T-helper 17 cell (primary cell): ENCODE measurements at regions not wholly inside any gene's neighbourhood (a gene's known extent, or its start where the extent isn't known, plus 50 kb on each side); places are given as distances from the start of the nearest gene placed in this dataset.
"Not testable (repeated sequence)": the region's sequence is repeated elsewhere in the genome, so short reads cannot be mapped to it uniquely, and the experiment has no call there.

Source experiments
- ATAC-seq: fragments of 150-1000 bp; cut with Tn5 transposase; 2 replicates; pipeline ENCODE4 v1.10.0; 2021; ENCODE audit warnings: mild to moderate bottlenecking, moderate library complexity
- DNase-seq, 3 donors: peaks; one replicate each; pipeline versions ENCODE4 v3.0.0 to v3.0.0-alpha.2; 2020 to 2021
- H3K9me3 ChIP-seq: one replicate; pipeline ENCODE4 v1.7.0; 2013; ENCODE audit warnings: low read length, mild to moderate bottlenecking; ENCODE audit not compliant: control insufficient read depth, poor library complexity, severe bottlenecking
- H3K27ac Mint-ChIP-seq: one replicate; pipeline ENCODE4 v1.8.0; 2022; ENCODE audit warnings: mild to moderate bottlenecking, moderate library complexity, mixed read lengths
- H3K27me3 Mint-ChIP-seq: one replicate; pipeline ENCODE4 v1.8.0; 2022; ENCODE audit warnings: mixed read lengths
- H3K36me3 Mint-ChIP-seq: one replicate; pipeline ENCODE4 v1.8.0; 2022; ENCODE audit warnings: low read depth, mixed read lengths
- H3K4me1 Mint-ChIP-seq: one replicate; pipeline ENCODE4 v1.8.0; 2022; ENCODE audit warnings: mild to moderate bottlenecking, mixed read lengths
- H3K4me3 Mint-ChIP-seq: one replicate; pipeline ENCODE4 v1.8.0; 2022; ENCODE audit warnings: mild to moderate bottlenecking, moderate library complexity, mixed read lengths

DNA sequence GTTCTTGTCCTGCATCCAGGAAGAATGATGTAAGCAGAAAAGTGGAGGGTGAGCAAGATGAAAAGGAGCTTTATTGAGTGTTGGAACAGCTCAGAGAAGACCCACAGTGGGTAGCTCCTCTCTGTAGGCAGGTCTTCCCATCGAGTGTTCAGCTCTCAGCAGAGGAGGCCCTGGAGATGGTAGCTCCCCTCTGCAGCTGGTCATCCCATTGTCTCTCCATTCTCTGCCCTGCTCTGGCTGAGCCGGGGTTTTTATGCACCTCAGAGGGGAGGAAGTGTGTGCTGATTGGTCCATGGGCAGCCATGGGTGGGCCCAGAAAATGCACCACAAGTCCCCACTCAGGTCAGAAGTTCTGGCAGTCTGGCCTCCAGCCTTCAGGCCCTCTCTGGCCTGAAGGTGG is 713.7 kb downstream of the MATN1 start:
- H3K36me3 Mint-ChIP-seq, result no peaks in the 10 kb centered on the region
- peaks cover 6% of the 10 kb centered on the region for H3K4me1 Mint-ChIP-seq
- no peaks in the 10 kb centered on the region for H3K9me3 ChIP-seq
- DNase-seq, result no peak
- peaks cover 48% of the 10 kb centered on the region for H3K27me3 Mint-ChIP-seq
- H3K4me3 Mint-ChIP-seq, result no peak overlapping the region
- ATAC-seq, result no peak
- no peak overlapping the region for H3K27ac Mint-ChIP-seq

- DNase-seq (no peak), ATAC-seq (no peak)
- H3K36me3 Mint-ChIP-seq, result no peaks in the 10 kb centered on the region
- no peak overlapping the region for H3K4me3 Mint-ChIP-seq
- H3K27ac Mint-ChIP-seq, result peak overlapping the region; percentile 24
- peaks cover 42% of the 10 kb centered on the region for H3K27me3 Mint-ChIP-seq
- no peaks in the 10 kb centered on the region for H3K9me3 ChIP-seq
- peaks cover 6% of the 10 kb centered on the region for H3K4me1 Mint-ChIP-seq
These were observed 714.3 kb downstream of the MATN1 start for GRCh38 chr1:30008998-30009657.

DNA sequence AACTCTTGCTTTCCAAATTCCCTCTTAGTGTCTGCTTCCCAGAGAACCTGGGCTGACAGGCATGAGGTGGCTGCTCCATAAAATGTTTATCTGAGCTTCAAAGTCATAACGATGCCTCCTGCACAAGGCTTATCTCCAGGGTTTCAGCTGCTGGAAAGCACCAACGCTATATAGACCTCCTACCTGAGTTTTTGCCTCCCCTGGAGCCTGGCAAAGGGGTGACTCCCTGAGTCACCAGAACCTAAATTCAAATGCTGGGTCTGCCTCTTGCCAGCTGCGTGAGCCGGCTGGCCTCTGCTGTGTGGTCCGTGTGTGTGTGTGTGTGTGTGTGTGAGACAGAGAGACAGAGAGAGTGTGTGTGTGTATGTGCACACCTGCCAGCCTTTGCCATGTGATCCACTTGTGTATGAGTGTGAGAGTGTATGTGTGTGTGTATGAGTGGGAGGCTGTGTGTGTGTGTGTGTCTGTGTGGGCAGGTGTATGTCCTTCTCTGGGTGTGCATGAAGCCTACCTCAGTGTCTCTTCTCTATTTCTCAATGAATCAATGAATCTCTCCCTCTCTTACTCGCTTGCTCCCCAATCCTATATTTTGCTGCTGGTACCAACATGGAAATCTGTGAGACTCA is 714.9 kb downstream of the MATN1 start:
- Mint-ChIP-seq H3K27me3 (peaks cover 41% of the 10 kb centered on the region), H3K27ac (peak overlapping the region; percentile 24), H3K4me1 (peaks cover 6% of the 10 kb centered on the region), H3K36me3 (no peaks in the 10 kb centered on the region), H3K4me3 (no peak overlapping the region)
- no peaks in the 10 kb centered on the region for H3K9me3 ChIP-seq
- ATAC-seq (no peak), DNase-seq (no peak)

DNA sequence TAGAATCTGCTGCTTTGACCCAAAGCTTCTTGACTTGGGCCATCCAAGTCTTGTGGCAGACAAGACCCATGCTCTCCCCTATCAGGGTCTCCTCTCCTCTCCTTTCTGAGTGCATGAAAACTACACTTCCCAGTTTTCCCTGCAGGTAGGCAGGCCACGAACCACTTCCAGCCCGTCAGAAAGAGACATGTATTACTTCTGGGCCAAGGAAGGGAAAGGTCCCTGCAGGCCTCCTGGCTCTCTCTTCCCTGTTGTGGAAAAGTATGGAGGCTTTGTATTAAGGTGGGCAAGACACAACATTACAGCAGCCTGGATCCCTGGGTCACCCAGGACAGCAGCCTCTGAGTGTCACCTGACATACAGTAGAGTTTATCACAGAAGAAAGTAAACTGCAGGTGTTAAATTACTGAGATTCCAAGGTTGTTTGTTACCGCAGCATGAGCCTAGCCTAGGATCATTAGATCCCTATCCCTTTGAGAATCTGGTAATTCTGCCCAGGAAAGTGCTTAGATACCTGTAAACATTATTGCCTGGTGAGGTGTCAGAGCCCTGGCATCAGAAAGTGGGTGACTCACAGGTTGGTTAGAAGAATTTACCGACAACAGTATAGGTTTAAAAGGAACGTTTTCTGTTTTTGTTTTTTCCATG is 717.3 kb downstream of the MATN1 start:
- ATAC-seq, result no peak
- no peak for DNase-seq
- peaks cover 2% of the 10 kb centered on the region for H3K4me1 Mint-ChIP-seq
- no peaks in the 10 kb centered on the region for H3K9me3 ChIP-seq
- no peak overlapping the region for H3K4me3 Mint-ChIP-seq
- H3K27me3 Mint-ChIP-seq, result peaks cover 28% of the 10 kb centered on the region
- no peaks in the 10 kb centered on the region for H3K36me3 Mint-ChIP-seq
- H3K27ac Mint-ChIP-seq, result no peak overlapping the region

DNA sequence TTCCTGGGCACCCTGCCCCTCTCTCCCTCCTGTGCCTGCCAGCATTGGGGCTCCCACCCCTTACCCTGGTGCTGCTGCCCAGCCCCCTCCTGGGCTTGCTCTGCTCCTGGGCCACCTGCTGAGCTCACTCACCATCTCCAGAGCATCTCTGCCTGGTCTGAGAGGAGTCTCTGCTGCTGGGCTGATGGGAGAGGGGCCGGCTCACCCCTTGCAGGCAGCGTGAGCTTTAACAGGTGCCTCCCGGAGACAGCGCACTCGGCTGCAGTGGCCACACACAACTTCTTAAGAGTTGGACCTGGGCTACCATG is 721.7 kb downstream of the MATN1 start:
- Mint-ChIP-seq H3K27me3 (peaks cover 6% of the 10 kb centered on the region), H3K36me3 (no peaks in the 10 kb centered on the region), H3K4me1 (peaks cover 2% of the 10 kb centered on the region), H3K27ac (no peak overlapping the region), H3K4me3 (no peak overlapping the region)
- H3K9me3 ChIP-seq, result no peaks in the 10 kb centered on the region
- no peak for DNase-seq
- no peak for ATAC-seq

DNA sequence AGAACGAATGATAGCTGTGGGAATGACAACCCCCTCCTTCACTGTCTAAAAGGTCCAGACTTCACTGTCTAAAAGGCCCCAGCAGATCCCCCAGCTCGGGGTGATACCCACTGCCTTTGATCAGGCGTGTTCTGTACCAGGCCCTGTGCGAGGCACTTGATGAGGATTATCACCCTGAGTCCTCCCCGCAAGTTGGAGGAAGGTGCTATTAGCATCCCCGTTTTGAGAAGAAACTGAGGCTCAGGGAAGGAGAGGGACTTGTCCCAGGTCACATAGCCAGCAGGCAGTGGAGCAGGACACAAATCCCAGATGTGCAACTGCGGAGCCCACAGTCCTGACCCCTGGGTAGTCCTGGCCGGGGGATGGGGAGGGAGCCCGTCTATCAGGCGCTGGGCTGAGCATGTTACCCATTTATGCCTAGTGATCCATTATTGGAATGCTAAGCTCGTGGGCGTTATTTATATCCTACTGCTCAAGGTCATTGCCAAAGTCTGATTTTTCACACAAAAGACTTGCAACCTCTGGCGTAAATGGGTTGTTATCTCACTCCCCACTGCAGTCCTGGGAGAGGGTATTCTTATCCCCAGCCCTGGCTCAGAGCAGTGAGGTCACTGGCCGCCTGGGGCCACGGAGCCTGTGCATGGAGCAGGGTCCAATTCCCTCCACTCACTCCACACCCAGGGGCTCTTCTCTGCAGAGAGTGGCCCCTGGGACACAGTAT is 722.2 kb downstream of the MATN1 start:
- DNase-seq (no peak), ATAC-seq (no peak)
- Mint-ChIP-seq H3K27me3 (peaks cover 6% of the 10 kb centered on the region), H3K36me3 (no peaks in the 10 kb centered on the region), H3K27ac (no peak overlapping the region), H3K4me3 (no peak overlapping the region), H3K4me1 (peaks cover 2% of the 10 kb centered on the region)
- no peaks in the 10 kb centered on the region for H3K9me3 ChIP-seq

GRCh38 chr1:30000266-30000665 is 723.1 kb downstream of the MATN1 start:
- no peak for DNase-seq
- peaks cover 2% of the 10 kb centered on the region for H3K4me1 Mint-ChIP-seq
- H3K4me3 Mint-ChIP-seq, result no peak overlapping the region
- no peaks in the 10 kb centered on the region for H3K9me3 ChIP-seq
- peaks cover 3% of the 10 kb centered on the region for H3K27me3 Mint-ChIP-seq
- no peak for ATAC-seq
- no peaks in the 10 kb centered on the region for H3K36me3 Mint-ChIP-seq
- H3K27ac Mint-ChIP-seq, result no peak overlapping the region

- no peak overlapping the region for H3K27ac Mint-ChIP-seq
- DNase-seq (no peak), ATAC-seq (no peak)
- H3K4me1 Mint-ChIP-seq, result peaks cover 2% of the 10 kb centered on the region
- no peak overlapping the region for H3K4me3 Mint-ChIP-seq
- no peaks in the 10 kb centered on the region for H3K27me3 Mint-ChIP-seq
- H3K9me3 ChIP-seq, result no peaks in the 10 kb centered on the region
- no peaks in the 10 kb centered on the region for H3K36me3 Mint-ChIP-seq
These were observed 723.8 kb downstream of the MATN1 start for GRCh38 chr1:29999595-29999994.

DNA sequence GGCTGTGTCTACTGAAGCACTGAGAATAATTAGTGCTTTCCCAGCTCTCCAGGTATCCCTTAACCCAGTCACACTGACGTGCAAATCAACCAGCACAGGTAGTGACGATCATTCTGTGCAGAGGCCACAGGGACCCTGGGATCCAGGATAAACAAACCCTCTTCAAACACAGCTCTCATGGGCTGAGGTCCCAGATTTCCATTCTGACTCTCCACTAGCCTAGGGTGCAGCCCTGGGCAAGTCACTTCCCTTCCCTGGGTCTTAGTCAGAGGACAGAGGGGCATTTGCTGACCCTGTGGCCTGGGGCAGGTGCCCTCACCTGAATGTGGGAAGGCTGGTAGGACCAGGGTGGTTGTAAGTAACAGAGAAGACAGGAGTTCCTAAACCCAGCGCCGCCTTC is 724.7 kb downstream of the MATN1 start:
- no peak for ATAC-seq
- Mint-ChIP-seq H3K4me3 (no peak overlapping the region), H3K4me1 (peaks cover 2% of the 10 kb centered on the region), H3K27ac (no peak overlapping the region), H3K36me3 (no peaks in the 10 kb centered on the region), H3K27me3 (no peaks in the 10 kb centered on the region)
- H3K9me3 ChIP-seq, result no peaks in the 10 kb centered on the region
- no peak for DNase-seq

DNA sequence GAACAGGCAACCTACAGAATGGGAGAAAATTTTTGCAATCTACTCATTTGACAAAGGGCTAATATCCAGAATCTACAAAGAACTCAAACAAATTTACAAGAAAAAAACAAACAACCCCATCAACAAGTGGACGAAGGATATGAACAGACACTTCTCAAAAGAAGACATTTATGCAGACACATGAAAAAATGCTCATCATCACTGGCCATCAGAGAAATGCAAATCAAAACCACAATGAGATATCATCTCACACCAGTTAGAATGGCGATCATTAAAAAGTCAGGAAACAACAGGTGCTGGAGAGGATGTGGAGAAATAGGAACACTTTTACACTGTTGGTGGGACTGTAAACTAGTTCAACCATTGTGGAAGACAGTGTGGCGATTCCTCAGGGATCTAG is 725.6 kb downstream of the MATN1 start:
- H3K27me3 Mint-ChIP-seq, H3K4me1 Mint-ChIP-seq, H3K27ac Mint-ChIP-seq, DNase-seq, H3K36me3 Mint-ChIP-seq, H3K9me3 ChIP-seq, H3K4me3 Mint-ChIP-seq, ATAC-seq: not testable (repeated sequence)

GRCh38 chr1:29993950-29994349 is 729.4 kb downstream of the MATN1 start:
- DNase-seq (no peak), ATAC-seq (no peak)
- H3K4me1 Mint-ChIP-seq, result no peaks in the 10 kb centered on the region
- H3K27ac Mint-ChIP-seq, result no peak overlapping the region
- no peak overlapping the region for H3K4me3 Mint-ChIP-seq
- no peaks in the 10 kb centered on the region for H3K27me3 Mint-ChIP-seq
- H3K36me3 Mint-ChIP-seq, result no peaks in the 10 kb centered on the region
- peaks cover 2% of the 10 kb centered on the region for H3K9me3 ChIP-seq

DNA sequence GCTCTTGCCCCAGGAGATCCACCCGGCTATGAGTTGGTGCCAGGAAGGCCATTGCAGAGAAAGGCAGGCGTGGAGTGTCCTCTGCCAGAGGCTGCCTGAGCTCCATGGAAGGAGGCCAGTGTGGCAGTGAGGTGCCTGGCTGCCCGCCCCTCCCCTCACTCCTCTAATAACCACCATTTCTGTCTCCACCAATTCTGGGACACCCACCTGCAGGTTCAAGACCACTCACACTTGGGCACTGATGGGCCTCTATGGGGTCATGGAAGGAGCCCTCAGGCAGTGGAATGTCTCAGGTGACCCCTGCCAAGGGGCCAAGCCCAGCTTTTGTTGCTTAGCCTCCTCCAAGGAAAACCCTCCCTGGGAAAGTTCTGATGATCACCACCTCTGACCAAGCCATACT is 731.6 kb downstream of the MATN1 start:
- no peak for ATAC-seq
- Mint-ChIP-seq H3K27ac (no peak overlapping the region), H3K4me1 (no peaks in the 10 kb centered on the region)

DNA sequence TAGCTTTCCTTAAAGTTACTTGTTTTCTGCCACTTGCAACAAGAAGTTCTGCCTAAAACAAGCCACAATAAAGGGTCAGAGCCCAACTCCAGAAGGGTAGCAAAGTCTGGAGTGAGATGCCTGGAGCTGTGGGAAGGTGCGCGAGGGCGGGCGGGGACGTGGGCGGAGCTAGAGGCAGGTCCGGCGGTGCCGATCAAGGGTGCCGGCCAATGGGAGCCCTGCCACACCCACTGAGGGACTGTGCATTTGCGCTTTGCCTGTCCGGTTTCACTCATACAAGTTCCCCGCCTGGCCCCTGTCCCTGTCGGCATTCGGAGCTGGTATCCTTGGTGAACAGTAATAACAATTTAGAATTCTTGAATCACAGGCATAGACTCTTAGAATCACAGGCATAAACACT is 732.4 kb downstream of the MATN1 start:
- peaks cover 8% of the 10 kb centered on the region for H3K27me3 Mint-ChIP-seq
- no peak overlapping the region for H3K27ac Mint-ChIP-seq
- ATAC-seq, result no peak
- H3K36me3 Mint-ChIP-seq, result no peaks in the 10 kb centered on the region
- no peak overlapping the region for H3K4me3 Mint-ChIP-seq
- DNase-seq, result no peak
- peaks cover 2% of the 10 kb centered on the region for H3K9me3 ChIP-seq
- H3K4me1 Mint-ChIP-seq, result no peaks in the 10 kb centered on the region

More for the DNA sequence above, 731.6 kb downstream of the MATN1 start:
- Mint-ChIP-seq H3K36me3 (no peaks in the 10 kb centered on the region), H3K4me3 (no peak overlapping the region), H3K27me3 (no peaks in the 10 kb centered on the region)
- peaks cover 2% of the 10 kb centered on the region for H3K9me3 ChIP-seq
- DNase-seq, result no peak
